Posterior cingulate gyrus (tissue), 11 donors: ENCODE measurements at regions not wholly inside any gene's neighbourhood (a gene's known extent, or its start where the extent isn't known, plus 50 kb on each side); places are given as distances from the start of the nearest gene placed in this dataset.
"Not testable (repeated sequence)": the region's sequence is repeated elsewhere in the genome, so short reads cannot be mapped to it uniquely, and the experiment has no call there.

Source experiments
- DNase-seq, 10 donors: peaks; one replicate each; pipeline versions ENCODE4 v3.0.0 to v3.0.0-alpha.2; 2020 to 2021; ENCODE audit warnings: mixed read lengths in 3 of 10
- intact Hi-C: fragments of 100-400 bp; cut with DNase I; formaldehyde crosslinking; loops from one replicate; pipeline ENCODE4 v1.15.1; 2023

GRCh38 chr18:2114289-2114688, 457.0 kb downstream of the METTL4 start:
- DNase-seq, result no peak
- intact Hi-C loops, result no loop called here

- DNase-seq, result no peak
- intact Hi-C loops, result no loop called here
These were observed 456.5 kb downstream of the METTL4 start for GRCh38 chr18:2114765-2115164.

DNA sequence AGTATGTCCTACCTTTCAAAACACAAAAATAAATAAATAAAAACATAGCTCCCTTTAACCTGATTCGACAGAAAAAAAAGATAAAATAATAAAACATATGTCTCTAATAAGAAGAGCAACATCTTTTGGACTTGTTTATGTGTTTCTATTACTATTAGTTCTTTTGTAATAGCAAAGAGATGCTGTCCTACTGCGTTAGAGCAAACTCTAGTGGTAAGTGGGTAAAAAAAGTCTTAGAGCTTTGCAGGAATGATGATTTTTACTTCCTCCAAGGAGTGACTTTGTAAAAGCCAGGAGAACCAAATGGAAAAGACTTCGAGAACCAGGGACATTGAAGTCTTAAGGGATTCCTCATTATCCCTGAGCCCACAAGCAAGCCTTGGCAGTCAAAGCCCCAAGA, 450.1 kb downstream of the METTL4 start:
- intact Hi-C loops, result no loop called here
- no peak for DNase-seq

DNA sequence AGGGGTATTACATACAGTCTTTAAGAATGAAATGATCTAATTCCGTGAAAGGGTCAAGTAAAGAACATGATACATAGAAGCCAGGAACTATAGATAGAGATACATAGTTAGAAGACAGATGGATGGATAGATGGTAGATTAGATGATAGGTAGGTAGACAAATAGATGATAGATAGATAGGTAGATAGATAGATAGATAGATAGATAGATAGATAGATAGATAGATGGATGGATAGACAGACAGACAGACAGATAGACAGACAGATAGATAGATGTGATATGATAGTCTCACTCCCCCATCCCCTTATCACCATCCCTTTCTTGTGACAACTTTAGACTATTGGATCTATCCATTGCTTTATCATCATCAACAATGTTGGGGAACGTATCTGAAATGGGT, 448.2 kb downstream of the METTL4 start:
- no peak for DNase-seq
- intact Hi-C loops, result no loop called here

- DNase-seq, result no peak
- intact Hi-C loops, result no loop called here
These were observed 436.9 kb downstream of the METTL4 start for GRCh38 chr18:2134364-2134763.

DNA sequence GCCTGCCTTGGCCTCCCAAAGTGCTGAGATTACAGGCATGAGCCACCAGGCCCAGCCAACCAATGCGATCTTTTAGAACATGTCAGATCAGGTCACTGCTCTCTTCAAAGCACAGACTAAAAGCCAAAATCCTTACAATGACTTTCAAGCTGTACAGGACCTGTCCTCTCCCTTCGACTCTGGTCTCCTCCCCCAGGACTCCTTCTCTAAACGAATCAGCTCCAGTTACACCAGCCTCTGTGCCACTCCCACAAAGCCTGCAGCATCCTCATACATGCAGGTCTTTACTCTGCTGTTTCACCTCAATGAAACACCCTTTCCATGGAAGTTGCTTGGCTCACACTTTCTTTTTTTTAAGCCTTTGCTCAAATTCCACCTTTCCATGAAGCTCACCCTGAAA, 436.0 kb downstream of the METTL4 start:
- DNase-seq, result no peak
- intact Hi-C loops, result no loop called here

GRCh38 chr18:2138552-2138951, 432.8 kb downstream of the METTL4 start:
- intact Hi-C loops, result no loop called here
- no peak for DNase-seq

DNA sequence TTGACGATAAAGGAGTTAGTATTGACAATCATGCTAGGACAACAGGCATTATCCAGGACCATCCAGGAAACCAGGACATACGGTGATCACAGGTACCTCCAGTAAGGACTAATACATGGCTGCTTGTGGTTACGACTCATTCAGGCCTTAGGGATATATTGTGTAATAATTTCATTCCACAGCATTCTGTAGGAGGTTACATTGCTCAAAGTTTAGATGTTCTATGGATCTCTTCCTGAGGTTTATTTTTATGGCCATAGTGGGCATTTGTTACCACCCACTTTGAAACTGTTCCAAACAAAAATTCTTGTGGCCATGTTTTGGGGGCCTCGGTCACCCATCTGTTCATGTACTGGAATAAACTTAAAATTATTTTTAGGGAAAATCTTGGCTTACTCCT, 431.6 kb downstream of the METTL4 start:
- intact Hi-C loops, result no loop called here

GRCh38 chr18:2143636-2144035, 427.7 kb downstream of the METTL4 start:
- DNase-seq, result no peak
- intact Hi-C loops, result no loop called here

More for the DNA sequence above, 431.6 kb downstream of the METTL4 start:
- DNase-seq, result no peak

DNA sequence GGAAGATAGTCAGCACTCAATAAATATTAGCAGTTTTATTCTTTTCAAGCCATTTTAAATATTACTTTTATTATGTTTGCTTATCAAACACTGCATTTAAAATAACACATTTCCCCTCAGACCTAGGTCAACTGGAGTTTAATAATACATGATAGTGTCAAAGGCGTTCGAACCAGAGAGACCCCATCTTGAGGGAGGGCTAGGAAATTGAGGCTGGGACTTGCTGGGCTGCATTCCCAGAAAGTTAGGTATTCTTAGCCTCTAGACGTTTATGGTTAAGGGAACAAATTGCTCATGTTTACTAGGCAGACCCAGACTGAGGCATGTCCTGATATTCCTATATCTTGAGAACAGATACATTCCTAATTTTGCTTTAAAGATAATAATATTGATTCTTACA, 426.5 kb downstream of the METTL4 start:
- DNase-seq, result no peak
- intact Hi-C loops, result no loop called here

GRCh38 chr18:2146092-2146491, 425.2 kb downstream of the METTL4 start:
- intact Hi-C loops, result no loop called here
- no peak for DNase-seq

GRCh38 chr18:2146754-2147153, 424.6 kb downstream of the METTL4 start:
- DNase-seq, result no peak
- intact Hi-C loops, result no loop called here

- DNase-seq, result no peak
- intact Hi-C loops, result no loop called here
These were observed 423.7 kb downstream of the METTL4 start for GRCh38 chr18:2147476-2148230.

DNA sequence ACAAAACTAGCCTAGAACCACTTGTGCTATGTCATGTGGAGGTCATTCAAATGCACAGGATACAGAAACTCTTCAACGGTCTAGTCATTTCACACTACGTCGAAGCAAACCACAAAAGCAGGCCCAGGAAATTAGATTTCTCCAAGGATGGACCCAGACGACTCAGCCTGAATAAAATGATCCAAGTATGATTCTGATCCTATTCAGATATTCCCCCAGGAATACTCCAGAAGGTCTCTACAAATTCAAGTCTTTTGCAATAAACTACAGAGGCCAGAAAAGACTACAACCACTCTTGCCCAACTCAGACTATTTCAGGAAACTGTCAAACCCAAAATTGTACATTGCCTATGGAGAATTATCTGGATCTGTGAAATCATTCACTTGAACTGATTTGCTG, 422.5 kb downstream of the METTL4 start:
- no peak for DNase-seq
- intact Hi-C loops, result no loop called here

- intact Hi-C loops, result no loop called here
- DNase-seq, result no peak
These were observed 420.7 kb downstream of the METTL4 start for GRCh38 chr18:2150566-2150965.

- no peak for DNase-seq
- intact Hi-C loops, result no loop called here
These were observed 417.0 kb downstream of the METTL4 start for GRCh38 chr18:2154278-2154677.

GRCh38 chr18:2164644-2165550, 406.4 kb downstream of the METTL4 start:
- intact Hi-C loops, result no loop called here
- no peak for DNase-seq

- DNase-seq, intact Hi-C loops: not testable (repeated sequence)
These were observed 404.4 kb downstream of the METTL4 start for GRCh38 chr18:2166876-2167275.

- DNase-seq, result no peak
- intact Hi-C loops, result no loop called here
These were observed 403.3 kb downstream of the METTL4 start for GRCh38 chr18:2168022-2168421.

- no peak for DNase-seq
These were observed 401.6 kb downstream of the METTL4 start for GRCh38 chr18:2169656-2170055.

DNA sequence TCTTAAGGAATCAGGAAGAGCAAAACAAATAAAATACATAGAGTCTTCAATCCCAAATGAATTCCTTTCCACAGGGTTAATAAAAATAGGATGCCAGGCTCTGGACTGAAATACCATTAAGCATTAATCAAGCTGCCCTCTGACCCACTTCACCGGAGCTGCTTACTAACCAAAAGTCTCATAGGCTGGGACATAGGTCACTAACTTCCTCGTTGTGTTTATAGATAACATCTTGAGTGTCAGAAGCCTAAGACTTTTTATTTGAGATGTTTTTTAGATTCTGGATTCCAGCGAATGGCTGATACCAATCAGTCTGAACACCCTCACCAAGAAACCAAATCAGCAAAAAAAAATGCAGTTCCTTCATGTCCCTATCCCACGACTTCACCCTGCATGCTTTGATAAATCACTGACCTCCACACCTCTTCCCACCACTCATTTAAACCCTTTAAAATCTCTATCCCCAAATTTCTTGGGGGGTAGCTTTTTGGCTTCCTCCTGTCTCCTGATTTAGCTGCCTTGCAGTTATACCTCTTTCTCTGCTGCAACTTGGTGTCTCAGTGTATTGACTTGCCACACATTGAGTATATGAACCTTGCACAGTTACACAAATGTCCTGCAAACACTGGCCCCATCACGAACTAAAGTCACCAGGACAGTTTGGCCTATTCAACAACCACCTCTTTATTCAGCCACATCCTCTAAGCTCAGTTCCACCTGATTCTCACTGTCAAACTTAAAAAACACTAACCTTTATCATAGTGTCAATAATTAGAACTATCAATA, 399.3 kb downstream of the METTL4 start:
- intact Hi-C loops, result no loop called here

More at GRCh38 chr18:2169656-2170055, 401.6 kb downstream of the METTL4 start:
- intact Hi-C loops, result no loop called here

More for the DNA sequence above, 399.3 kb downstream of the METTL4 start:
- no peak for DNase-seq
